NCI-H1105 (cell line): ENCODE measurements at regions not wholly inside any gene's neighbourhood (a gene's known extent, or its start where the extent isn't known, plus 50 kb on each side); places are given as distances from the start of the nearest gene placed in this dataset.

ENCODE experiments used
- DNase-seq: peaks from one replicate; lab custom pipeline; 2025; lab: John Stamatoyannopoulos, UW

GRCh38 chr6:17047889-17048288 lies 54.0 kb upstream of the STMND1 start:
- DNase-seq: no peak

DNA sequence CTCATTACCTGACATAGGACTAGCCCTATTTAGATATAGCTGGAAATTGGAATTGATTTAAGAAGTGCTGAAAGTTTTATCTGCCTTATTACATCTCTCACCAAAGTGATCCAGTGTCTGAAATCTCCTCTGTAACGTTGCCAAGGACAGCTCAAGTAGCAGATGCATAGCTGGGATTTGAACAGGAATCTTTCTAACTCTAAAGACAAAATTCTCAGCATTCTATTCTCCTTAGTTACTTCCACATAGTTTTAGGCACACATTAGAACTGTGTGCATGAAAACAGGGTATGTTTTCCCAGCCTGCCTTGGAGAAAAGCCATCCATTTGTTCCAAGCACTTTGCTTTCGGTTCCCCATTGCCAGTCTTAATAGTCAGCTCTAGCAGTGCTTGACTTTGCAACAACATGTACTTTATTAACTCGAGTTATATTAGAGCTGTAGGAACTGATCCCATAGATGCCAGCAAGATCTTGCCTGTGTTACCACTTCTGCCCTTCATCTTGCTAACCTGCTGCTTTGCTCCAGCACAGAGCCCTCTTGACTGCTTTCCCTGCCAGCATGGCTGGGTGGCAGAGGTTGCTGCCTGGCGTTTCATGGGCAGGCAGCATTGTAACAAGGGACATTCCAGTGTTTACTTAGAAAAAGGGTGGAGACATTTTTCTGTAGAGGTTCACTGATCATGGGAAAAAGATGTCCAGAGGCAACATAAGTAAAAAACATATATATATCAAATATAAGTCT lies 56.1 kb upstream of the STMND1 start:
- DNase-seq: no peak

- no peak for DNase-seq
Measured at GRCh38 chr6:17043148-17043522, 58.7 kb upstream of the STMND1 start.

GRCh38 chr6:17042422-17043147 lies 59.3 kb upstream of the STMND1 start:
- DNase-seq: no peak

DNA sequence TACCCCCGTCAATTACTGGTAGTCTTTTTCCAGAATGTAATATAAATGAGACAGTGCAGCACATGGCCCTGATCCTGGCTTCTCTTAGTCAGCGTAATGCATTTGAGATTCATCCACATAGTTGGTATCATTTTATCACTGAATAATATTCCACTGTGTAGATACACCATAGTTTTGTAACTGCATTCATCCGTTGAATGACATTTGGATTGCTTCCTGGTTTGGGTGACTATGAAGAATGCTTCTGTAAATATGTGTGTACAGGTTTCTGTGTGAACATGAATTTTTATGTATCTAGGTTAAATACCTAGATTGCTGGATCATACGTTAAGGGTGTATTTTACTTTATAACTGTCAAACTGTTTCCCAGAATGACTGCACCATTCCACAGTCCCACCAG lies 62.6 kb upstream of the STMND1 start:
- no peak for DNase-seq

GRCh38 chr6:17038316-17038715 lies 63.5 kb upstream of the STMND1 start:
- DNase-seq: no peak

DNA sequence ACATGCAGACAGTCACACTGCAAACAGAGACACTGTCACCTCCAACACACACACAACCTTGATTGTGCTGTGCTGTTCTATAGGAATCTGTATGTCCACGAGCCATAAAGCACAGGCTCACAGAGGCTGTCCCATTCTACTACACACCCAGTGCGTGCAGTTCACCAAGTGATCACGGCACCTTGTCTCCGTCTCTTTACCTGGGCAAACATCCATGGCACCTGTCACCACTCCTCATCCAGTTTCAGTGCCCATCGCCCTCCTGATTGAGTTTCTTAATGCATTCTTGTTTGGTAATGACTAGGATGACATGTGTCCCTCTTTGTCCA lies 65.8 kb upstream of the STMND1 start:
- DNase-seq: no peak

DNA sequence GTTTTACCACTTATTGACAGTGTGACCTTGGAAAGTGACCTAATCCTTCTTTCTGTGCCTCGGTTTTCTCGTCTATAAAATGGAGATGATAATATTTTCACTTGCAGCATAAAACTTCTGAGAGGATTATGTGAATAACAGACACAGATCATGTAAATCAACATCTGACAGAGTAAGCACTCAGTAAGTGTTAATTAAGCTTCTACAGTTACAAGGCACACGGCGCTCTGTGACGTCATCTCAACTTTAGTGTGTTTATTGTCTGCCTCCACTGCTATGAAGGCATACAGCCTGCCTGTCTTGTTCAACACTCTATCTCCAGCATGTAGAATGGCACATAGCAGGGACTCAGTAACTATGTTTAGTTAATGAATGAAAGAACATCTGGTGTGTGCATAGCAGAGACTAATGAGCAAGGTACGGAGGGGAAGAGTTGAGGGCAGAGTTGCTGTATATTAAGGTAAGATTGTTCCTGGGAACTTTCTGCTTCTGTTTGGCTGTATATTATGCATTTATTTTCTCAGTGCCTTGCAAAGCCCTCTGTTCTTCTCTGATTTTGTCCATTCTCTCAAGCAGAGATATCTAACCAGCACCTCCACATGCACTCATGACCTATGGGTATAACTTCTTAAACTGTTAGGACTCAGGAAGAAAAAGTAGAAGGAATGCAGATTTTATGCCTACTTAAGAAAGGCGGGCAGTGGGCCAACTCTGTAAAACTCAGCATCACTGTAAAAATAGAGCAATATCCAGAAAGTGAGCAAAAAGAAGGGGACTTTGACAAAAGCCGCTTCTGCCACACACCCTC lies 66.4 kb upstream of the STMND1 start:
- DNase-seq: no peak

DNA sequence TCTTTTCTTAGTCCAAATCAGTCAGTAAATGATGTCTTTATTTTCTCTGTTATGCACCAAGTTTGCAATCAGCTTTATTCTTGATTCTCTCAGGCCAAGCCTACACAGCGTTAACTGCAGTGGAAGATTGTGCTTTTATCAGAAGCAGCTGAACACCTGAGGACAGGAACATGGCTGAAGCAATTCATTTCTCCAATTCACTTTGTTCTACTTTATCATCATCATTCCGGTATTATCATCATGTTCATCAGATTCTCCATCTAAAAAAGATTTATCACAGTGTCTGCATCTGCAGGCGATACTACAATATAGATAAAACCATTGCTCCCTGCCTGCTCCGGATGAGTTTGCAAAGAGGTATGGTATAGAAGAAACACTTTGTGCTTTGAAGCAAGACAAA lies 68.1 kb upstream of the STMND1 start:
- no peak for DNase-seq

GRCh38 chr6:17032988-17033634 lies 68.7 kb upstream of the STMND1 start:
- peak; percentile 38 for DNase-seq

- DNase-seq: no peak
Measured at GRCh38 chr6:17032590-17032987, 69.3 kb upstream of the STMND1 start.

- DNase-seq: no peak
Measured at GRCh38 chr6:17031961-17032360, 69.9 kb upstream of the STMND1 start.

DNA sequence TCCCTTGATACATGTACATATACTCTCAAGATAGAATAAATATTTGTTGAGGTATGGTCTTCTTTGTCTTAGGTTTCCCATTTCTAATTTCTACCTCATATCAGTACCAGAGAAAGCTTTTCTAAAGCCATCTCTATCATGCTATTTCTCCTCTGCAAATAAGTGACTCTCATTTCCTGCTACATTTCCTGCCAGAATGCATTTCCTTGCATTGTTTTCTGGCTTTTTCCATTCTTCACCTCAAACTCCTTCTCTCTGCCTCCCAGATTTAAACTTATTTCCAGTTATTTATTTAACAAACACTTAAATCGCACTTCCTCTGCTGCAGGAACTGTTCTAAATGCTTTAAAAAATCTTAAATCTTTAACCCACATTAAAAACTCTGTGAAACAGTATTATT lies 74.4 kb upstream of the STMND1 start:
- no peak for DNase-seq

DNA sequence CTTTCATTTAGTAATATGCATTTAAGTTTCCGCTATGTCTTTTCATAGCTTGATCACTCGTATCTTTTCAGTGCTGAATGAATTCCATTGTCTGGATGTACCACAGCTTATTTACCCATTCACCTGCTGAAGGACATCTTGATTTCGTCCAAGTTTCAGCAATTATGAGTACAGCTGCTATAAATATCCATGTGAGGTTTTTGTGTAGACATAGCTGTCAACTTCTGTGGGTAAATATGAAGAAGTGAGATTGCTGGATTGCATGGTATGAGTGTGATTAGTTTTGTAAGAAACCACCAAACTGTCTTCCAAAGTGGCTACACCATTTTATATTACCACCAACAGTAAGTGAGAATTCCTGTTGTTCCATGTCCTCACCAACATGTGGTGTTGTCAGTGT lies 79.2 kb upstream of the STMND1 start:
- no peak for DNase-seq

GRCh38 chr6:17021539-17021889 lies 80.3 kb upstream of the STMND1 start:
- no peak for DNase-seq

GRCh38 chr6:17020889-17021538 lies 80.8 kb upstream of the STMND1 start:
- no peak for DNase-seq

DNA sequence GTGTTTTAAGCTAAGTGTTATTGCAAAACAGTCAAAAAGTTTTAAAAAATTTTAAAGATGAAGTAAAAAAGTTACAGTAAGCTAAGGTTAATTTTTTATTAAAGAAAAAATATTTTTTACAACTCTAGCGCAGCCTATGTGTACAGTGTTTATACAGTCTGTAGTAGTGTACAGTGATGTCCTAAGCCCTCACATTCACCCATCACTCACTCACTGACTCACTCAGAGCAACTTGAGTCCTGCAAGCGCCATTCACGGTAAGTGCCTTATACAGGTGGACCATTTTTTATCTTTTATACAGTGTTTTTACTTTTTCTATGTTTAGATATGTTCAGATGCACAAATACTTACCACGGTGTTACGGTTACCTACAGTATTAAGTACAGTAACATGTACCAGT lies 83.4 kb upstream of the STMND1 start:
- no peak for DNase-seq

DNA sequence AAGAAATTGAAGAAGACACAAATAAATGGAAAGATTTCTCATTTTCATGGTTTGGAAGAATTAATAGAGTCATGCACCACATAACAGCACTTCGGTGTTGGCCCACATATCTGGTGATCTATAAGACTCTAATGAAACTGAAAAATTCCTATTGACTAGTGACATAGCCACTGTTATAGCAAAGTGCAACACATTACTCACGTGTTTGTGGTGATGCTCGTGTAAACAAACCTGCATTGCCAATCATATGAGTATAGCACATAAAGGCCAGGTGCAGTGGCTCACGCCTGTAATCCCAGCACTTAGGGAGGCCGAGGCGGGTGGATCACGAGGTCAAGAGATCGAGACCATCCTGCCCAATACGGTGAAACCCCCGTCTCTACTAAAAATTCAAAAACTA lies 84.4 kb upstream of the STMND1 start:
- DNase-seq: no peak

DNA sequence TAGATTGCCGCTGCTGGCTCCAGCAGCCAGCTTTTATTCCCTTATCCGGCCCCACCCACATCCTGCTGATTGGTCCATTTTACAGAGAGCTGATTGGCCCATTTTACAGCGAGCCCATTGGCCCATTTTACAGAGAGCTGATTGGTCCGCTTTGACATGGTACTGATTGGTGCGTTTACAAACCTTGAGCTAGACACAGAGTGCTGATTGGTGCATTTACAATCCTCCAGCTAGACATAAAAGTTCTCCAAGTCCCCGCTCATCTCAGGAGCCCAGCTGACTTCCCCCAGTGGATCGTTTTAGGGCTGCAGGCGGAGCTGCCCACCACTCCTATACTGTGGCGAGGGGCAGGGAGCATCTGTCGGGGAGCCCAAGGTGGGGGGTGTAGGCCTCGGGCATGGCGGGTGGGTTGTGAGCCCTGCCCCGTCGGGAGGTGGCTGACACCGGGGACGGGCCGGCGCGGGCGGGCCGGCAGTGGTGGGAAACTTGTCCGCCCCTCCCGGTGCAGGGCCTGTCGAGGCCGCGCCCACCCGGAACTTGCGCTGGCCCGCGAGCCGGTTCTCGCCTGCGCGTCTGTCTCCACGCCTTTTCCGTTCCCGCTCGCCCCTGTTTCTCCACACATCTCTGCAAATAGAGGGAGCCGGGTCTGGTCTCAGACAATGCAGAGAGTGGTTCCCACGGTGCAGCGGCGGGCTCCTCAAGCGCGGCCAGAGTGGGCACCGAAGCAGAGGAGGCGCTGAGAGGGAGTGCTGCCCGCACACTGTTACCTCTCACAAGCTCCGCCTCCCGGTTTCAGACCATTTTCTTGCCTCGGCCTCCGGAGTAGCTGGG lies 86.1 kb upstream of the STMND1 start:
- DNase-seq: no peak

- no peak for DNase-seq
Measured at GRCh38 chr6:17015144-17015543, 86.7 kb upstream of the STMND1 start.

- DNase-seq: no peak
Measured at GRCh38 chr6:17013701-17014100, 88.1 kb upstream of the STMND1 start.
